ENCODE measurements at regions not wholly inside any gene's neighbourhood (a gene's known extent, or its start where the extent isn't known, plus 50 kb on each side); places are given as distances from the start of the nearest gene placed in this dataset.

- Histone ChIP-seq H3K27ac (ENCODE audit: low read length) (no peak overlapping the region), H3K9ac (ENCODE audit: low read length) (no peak overlapping the region), H3K4me3 (ENCODE audit: low read length) (no peak overlapping the region), H2AFZ (ENCODE audit: low read depth, low read length) (no peak overlapping the region), H3F3A (ENCODE audit: insufficient read depth, low read length, poor library complexity, severe bottlenecking) (no peaks in the 10 kb centered on the region), H3K9me3 (ENCODE audit: low read length) (no peaks in the 10 kb centered on the region), H3K4me2 (ENCODE audit: low read length) (no peak overlapping the region), H3K79me2 (replicated peaks; ENCODE audit: insufficient read depth, low read length) (no peaks in the 10 kb centered on the region), H3K9me2 (ENCODE audit: insufficient read depth, low read length) (no peaks in the 10 kb centered on the region), H3K36me3 (ENCODE audit: insufficient read depth, low read length) (no peaks in the 10 kb centered on the region), H4K20me1 (ENCODE audit: insufficient read depth) (no peaks in the 10 kb centered on the region), H3K27me3 (ENCODE audit: insufficient read depth, low read depth, low read length) (no peaks in the 10 kb centered on the region)
- TF ChIP-seq RAD21 (conservative IDR thresholded peaks at IDR 0.05) = no peak
Observed at GRCh38 chr21:33969581-33969980, 54.0 kb upstream of the ATP5PO start.

GRCh38 chr21:33968995-33969348, 53.4 kb upstream of the ATP5PO start:
- Histone ChIP-seq H3K27me3 (ENCODE audit: insufficient read depth, low read depth, low read length) (no peaks in the 10 kb centered on the region), H3K79me2 (replicated peaks; ENCODE audit: insufficient read depth, low read length) (no peaks in the 10 kb centered on the region), H3K4me2 (ENCODE audit: low read length) (no peak overlapping the region), H3F3A (ENCODE audit: insufficient read depth, low read length, poor library complexity, severe bottlenecking) (no peaks in the 10 kb centered on the region), H3K9me2 (ENCODE audit: insufficient read depth, low read length) (no peaks in the 10 kb centered on the region), H3K9ac (ENCODE audit: low read length) (no peak overlapping the region), H3K27ac (ENCODE audit: low read length) (no peak overlapping the region), H3K36me3 (ENCODE audit: insufficient read depth, low read length) (no peaks in the 10 kb centered on the region), H2AFZ (ENCODE audit: low read depth, low read length) (no peak overlapping the region), H3K4me3 (ENCODE audit: low read length) (no peak overlapping the region), H3K9me3 (ENCODE audit: low read length) (no peaks in the 10 kb centered on the region), H4K20me1 (ENCODE audit: insufficient read depth) (no peaks in the 10 kb centered on the region)
- TF ChIP-seq MXI1 (conservative IDR thresholded peaks at IDR 0.05; ENCODE audit: poor library complexity, severe bottlenecking) (no peak), EP300 (conservative IDR thresholded peaks at IDR 0.05; ENCODE audit: poor library complexity, severe bottlenecking) (no peak), POLR2AphosphoS5 (IDR thresholded peaks at IDR 0.05) (no peak), TAF1 (IDR thresholded peaks at IDR 0.05; ENCODE audit: low read depth) (no peak), EZH2 (IDR thresholded peaks at IDR 0.05; ENCODE audit: borderline replicate concordance, insufficient read depth, low read length, poor library complexity, severe bottlenecking) (no peak), SMC3 (conservative IDR thresholded peaks at IDR 0.05; ENCODE audit: poor library complexity) (no peak), RAD21 (conservative IDR thresholded peaks at IDR 0.05) (no peak), CTCF (IDR thresholded peaks at IDR 0.05; ENCODE audit: poor library complexity, severe bottlenecking) (no peak), REST (IDR thresholded peaks at IDR 0.05; ENCODE audit: borderline replicate concordance) (no peak)
